ENCODE measurements at regions not wholly inside any gene's neighbourhood (a gene's known extent, or its start where the extent isn't known, plus 50 kb on each side); places are given as distances from the start of the nearest gene placed in this dataset.

DNA sequence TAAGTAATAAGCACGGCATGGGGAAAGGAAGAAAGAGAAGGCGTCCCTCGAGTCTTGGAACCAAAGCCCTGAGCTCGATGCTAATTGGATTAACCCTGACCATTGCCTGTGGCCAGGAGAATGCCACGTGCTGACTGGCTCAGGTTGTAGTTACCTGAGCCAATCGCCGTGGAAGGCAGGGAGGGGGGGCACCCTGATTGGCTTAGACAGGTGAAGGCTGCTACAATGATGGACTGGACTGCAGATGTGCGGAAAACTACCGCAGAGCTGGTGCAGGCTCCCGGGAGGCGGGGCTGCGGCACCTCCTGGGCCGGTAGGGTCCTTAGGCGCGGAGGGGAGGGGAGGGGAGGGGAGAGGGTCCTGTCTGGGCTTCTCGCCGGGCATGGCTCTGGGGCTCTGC is 121.3 kb downstream of the TFAP2C start:
- TF ChIP-seq, protein P1, sequence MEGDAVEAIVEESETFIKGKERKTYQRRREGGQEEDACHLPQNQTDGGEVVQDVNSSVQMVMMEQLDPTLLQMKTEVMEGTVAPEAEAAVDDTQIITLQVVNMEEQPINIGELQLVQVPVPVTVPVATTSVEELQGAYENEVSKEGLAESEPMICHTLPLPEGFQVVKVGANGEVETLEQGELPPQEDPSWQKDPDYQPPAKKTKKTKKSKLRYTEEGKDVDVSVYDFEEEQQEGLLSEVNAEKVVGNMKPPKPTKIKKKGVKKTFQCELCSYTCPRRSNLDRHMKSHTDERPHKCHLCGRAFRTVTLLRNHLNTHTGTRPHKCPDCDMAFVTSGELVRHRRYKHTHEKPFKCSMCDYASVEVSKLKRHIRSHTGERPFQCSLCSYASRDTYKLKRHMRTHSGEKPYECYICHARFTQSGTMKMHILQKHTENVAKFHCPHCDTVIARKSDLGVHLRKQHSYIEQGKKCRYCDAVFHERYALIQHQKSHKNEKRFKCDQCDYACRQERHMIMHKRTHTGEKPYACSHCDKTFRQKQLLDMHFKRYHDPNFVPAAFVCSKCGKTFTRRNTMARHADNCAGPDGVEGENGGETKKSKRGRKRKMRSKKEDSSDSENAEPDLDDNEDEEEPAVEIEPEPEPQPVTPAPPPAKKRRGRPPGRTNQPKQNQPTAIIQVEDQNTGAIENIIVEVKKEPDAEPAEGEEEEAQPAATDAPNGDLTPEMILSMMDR (IDR thresholded peaks at IDR 0.05; ENCODE audit: poor library complexity), result no peak
- TF ChIP-seq EZH2phosphoT487 (IDR thresholded peaks at IDR 0.05; ENCODE audit: low read depth, severe bottlenecking, unreplicated experiment), result no peak
